ENCODE measurements at regions not wholly inside any gene's neighbourhood (a gene's known extent, or its start where the extent isn't known, plus 50 kb on each side); places are given as distances from the start of the nearest gene placed in this dataset.

DNA sequence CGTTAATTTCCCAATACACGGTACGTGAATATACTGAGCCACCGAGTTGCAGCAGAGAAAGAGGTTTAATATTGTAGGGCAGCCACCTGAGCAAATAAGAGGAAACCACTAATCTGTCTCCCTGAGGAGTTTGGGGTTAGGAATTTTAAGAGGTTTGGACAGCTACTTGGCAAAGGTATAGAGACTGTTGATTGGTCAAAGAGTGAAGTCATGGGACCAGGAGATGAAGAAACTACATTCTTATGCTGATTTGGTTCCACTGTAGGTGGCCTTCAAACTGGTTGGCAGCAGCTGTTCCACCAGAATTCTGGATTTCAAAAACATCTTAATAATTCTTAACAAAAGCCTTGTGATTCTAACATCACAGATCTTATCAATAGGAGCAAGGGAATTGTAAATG is 485.4 kb upstream of the PRMT6 start:
- TF ChIP-seq, protein P1, sequence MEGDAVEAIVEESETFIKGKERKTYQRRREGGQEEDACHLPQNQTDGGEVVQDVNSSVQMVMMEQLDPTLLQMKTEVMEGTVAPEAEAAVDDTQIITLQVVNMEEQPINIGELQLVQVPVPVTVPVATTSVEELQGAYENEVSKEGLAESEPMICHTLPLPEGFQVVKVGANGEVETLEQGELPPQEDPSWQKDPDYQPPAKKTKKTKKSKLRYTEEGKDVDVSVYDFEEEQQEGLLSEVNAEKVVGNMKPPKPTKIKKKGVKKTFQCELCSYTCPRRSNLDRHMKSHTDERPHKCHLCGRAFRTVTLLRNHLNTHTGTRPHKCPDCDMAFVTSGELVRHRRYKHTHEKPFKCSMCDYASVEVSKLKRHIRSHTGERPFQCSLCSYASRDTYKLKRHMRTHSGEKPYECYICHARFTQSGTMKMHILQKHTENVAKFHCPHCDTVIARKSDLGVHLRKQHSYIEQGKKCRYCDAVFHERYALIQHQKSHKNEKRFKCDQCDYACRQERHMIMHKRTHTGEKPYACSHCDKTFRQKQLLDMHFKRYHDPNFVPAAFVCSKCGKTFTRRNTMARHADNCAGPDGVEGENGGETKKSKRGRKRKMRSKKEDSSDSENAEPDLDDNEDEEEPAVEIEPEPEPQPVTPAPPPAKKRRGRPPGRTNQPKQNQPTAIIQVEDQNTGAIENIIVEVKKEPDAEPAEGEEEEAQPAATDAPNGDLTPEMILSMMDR (IDR thresholded peaks at IDR 0.05; ENCODE audit: poor library complexity), result no peak
- TF ChIP-seq EZH2 (IDR thresholded peaks at IDR 0.05; ENCODE audit: borderline replicate concordance), result no peak
